ENCODE measurements at regions not wholly inside any gene's neighbourhood (a gene's known extent, or its start where the extent isn't known, plus 50 kb on each side); places are given as distances from the start of the nearest gene placed in this dataset.

- TF ChIP-seq ZBTB33 (IDR thresholded peaks at IDR 0.05; ENCODE audit: borderline replicate concordance, low read depth) (no peak), JUND (IDR thresholded peaks at IDR 0.05) (no peak), REST (IDR thresholded peaks at IDR 0.05; ENCODE audit: low read depth, low read length) (no peak), EZH2phosphoT487 (IDR thresholded peaks at IDR 0.05; ENCODE audit: borderline replicate concordance, low read depth) (no peak), NRF1 (IDR thresholded peaks at IDR 0.05; ENCODE audit: low read depth, low read length) (no peak)
Measured at GRCh38 chr15:69829974-69830373, 267.7 kb downstream of the TLE3 start (continued).

- Histone ChIP-seq H3K4me1 (ENCODE audit: control insufficient read depth in 1 of 2, insufficient read depth in 2 of 2, low read depth in 1 of 2, low read length in 1 of 2) (peaks cover 7 to 17% of the 10 kb centered on the region in 2 experiments; a peak in 3 of 4 replicates), H3F3A (replicated peaks; ENCODE audit: insufficient read depth) (no peaks in the 10 kb centered on the region), H2AFZ (ENCODE audit: low read depth) (no peak overlapping the region), H3K9ac (no peak overlapping the region), H3K9me3 (no peaks in the 10 kb centered on the region), H3K27ac (ENCODE audit: low read depth in 2 of 2, low read length in 1 of 2) (no peak overlapping the region), H3K27me3 (ENCODE audit: insufficient read depth) (no peaks in the 10 kb centered on the region; the same call in 1 of the 2 replicates), H3K79me2 (ENCODE audit: insufficient read depth) (no peaks in the 10 kb centered on the region), H3K4me2 (no peak overlapping the region), H3K9me2 (no peaks in the 10 kb centered on the region), H3K4me3 (ENCODE audit: low read depth in 2 of 2, low read length in 1 of 2) (no peak overlapping the region), H4K20me1 (ENCODE audit: insufficient read depth) (no peaks in the 10 kb centered on the region), H3K36me3 (replicated peaks in 1 of 2; ENCODE audit: control insufficient read depth in 1 of 2, insufficient read depth in 2 of 2, low read length in 1 of 2) (no peaks in the 10 kb centered on the region)
- 42% methylated on average over 2 of the region's 4 CpGs for WGBS (ENCODE audit: low lambda C conversion rate)
- TF ChIP-seq FOXJ3 (CRISPR knock-in tag; IDR thresholded peaks at IDR 0.05) (no peak), EZH2phosphoT487 (IDR thresholded peaks at IDR 0.05; ENCODE audit: borderline replicate concordance, low read depth) (no peak)
- POLR2A ChIA-PET = no interaction called here
- CTCF ChIA-PET = no interaction called here
- no peak for DNase-seq
Measured at GRCh38 chr15:69830430-69830829, 267.3 kb downstream of the TLE3 start.

- H3K4me1 ChIP-seq (ENCODE audit: control insufficient read depth in 1 of 2, insufficient read depth in 2 of 2, low read depth in 1 of 2, low read length in 1 of 2) = peaks cover 7 to 16% of the 10 kb centered on the region in 2 experiments; a peak in 3 of 4 replicates
- POLR2A ChIA-PET = no interaction called here
- no peaks in the 10 kb centered on the region for H3F3A ChIP-seq (replicated peaks; ENCODE audit: insufficient read depth)
- no peaks in the 10 kb centered on the region for H3K9me2 ChIP-seq
- no peak overlapping the region for H3K4me3 ChIP-seq (ENCODE audit: low read depth in 2 of 2, low read length in 1 of 2)
- no peak for DNase-seq
- no peaks in the 10 kb centered on the region for H4K20me1 ChIP-seq (ENCODE audit: insufficient read depth)
- TF ChIP-seq JUND (IDR thresholded peaks at IDR 0.05) = no peak
- no peak for TF ChIP-seq TAF1 (IDR thresholded peaks at IDR 0.05; ENCODE audit: borderline replicate concordance, low read depth, low read length)
- TF ChIP-seq FOXM1 (IDR thresholded peaks at IDR 0.05; ENCODE audit: low read depth) = no peak
- no peak for TF ChIP-seq USF1 (IDR thresholded peaks at IDR 0.05; ENCODE audit: borderline replicate concordance, low read depth)
- no peak for TF ChIP-seq YY1 (IDR thresholded peaks at IDR 0.05; ENCODE audit: low read depth)
- TF ChIP-seq SIN3A (IDR thresholded peaks at IDR 0.05; ENCODE audit: borderline replicate concordance, low read depth, low read length) = no peak
- CTCF ChIA-PET = interaction anchor here (0.7 kb wide), 1 partner anchor 27 kb away, joined by 3 read pairs; no protein-coding TSS in a partner anchor
- no peaks in the 10 kb centered on the region for H3K36me3 ChIP-seq (replicated peaks in 1 of 2; ENCODE audit: control insufficient read depth in 1 of 2, insufficient read depth in 2 of 2, low read length in 1 of 2)
- 74% methylated on average over 4 of the region's 4 CpGs for WGBS (ENCODE audit: low lambda C conversion rate)
- H3K27ac ChIP-seq (ENCODE audit: low read depth in 2 of 2, low read length in 1 of 2) = no peak overlapping the region
- H3K9me3 ChIP-seq = no peaks in the 10 kb centered on the region
- H3K4me2 ChIP-seq = no peak overlapping the region
- H2AFZ ChIP-seq (ENCODE audit: low read depth) = no peak overlapping the region
- H3K79me2 ChIP-seq (ENCODE audit: insufficient read depth) = no peaks in the 10 kb centered on the region
- H3K27me3 ChIP-seq (ENCODE audit: insufficient read depth) = no peaks in the 10 kb centered on the region; the same call in 1 of the 2 replicates
- no peak overlapping the region for H3K9ac ChIP-seq
Measured at GRCh38 chr15:69830876-69831275, 266.8 kb downstream of the TLE3 start.

Data from SK-N-SH (cell line).